GM21717 (cell line): ENCODE measurements at regions not wholly inside any gene's neighbourhood (a gene's known extent, or its start where the extent isn't known, plus 50 kb on each side); places are given as distances from the start of the nearest gene placed in this dataset.

ENCODE experiments used
- ATAC-seq: cut with Tn5 transposase; IDR thresholded peaks from one replicate; pipeline ENCODE4 v1.9.1; 2021; ENCODE audit warnings: mild to moderate bottlenecking, moderate library complexity; ENCODE audit not compliant: unreplicated experiment

DNA sequence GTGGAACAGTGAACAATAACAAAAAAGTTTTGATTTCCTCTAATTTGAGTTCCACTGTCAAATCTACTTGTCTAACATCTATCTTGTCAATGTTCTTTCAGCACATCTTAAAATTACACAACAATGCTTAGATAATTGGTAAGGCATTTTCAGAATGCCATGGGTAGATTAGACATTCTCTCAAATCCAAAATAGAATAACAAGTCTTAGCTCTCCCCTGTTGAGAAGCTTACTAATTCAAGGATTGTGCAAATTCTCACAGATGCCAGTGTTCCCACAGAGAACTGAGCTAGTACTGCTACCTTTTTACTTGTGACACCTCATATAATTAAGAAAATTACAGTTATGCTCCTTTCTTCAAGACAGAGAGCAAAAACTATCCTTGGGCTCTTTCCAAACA, 2442.0 kb downstream of the PCDH7 start:
- no peak for ATAC-seq

DNA sequence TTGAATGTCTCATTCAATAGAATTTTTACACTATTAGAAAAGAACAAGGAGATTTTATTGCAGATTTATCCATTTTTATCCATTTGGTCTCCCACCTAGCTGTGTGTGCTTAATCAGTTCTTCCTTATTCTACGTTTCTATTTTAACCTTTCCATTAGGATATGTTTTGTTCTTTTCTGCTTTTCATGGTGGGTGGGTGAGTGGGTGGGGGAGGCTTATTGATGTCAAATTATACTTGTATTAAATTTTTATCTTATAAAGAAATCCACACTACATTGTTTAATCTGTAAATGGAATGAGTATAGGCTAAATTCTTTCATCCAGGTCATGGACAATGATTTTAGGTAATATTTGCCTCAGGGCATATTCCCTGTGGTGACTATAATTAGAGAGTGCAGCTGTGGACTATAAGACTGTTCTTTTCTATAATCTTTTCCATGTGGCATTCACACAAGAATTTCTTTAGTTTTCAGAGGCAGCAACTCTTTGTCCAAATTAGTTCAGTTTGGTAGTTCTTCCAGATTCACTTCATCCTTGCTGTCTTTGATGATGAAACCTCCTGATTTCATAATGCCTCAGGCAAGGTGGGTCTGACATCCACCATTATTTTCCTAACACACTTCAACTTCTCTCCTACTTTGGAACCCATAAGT, 2451.8 kb downstream of the PCDH7 start:
- ATAC-seq, result no peak

DNA sequence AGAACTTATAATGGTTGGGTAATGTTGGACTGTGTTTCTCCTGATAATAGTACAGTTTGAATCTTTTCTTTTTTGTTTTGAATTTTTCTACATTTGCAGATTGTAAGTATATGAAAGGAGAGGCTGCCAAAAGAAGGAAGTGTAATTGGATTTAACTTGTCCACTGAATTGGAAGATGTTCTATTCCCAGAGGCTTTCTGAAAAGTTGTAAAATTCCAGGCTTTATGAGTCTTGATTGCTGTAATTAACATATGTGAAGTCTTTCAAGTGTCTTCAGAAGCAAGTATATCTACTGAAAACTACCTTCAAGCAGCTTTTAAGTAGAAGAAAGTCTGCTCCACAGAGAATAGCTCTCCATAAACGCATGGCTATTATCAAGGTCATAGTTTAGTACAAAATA, 2456.4 kb downstream of the PCDH7 start:
- no peak for ATAC-seq

DNA sequence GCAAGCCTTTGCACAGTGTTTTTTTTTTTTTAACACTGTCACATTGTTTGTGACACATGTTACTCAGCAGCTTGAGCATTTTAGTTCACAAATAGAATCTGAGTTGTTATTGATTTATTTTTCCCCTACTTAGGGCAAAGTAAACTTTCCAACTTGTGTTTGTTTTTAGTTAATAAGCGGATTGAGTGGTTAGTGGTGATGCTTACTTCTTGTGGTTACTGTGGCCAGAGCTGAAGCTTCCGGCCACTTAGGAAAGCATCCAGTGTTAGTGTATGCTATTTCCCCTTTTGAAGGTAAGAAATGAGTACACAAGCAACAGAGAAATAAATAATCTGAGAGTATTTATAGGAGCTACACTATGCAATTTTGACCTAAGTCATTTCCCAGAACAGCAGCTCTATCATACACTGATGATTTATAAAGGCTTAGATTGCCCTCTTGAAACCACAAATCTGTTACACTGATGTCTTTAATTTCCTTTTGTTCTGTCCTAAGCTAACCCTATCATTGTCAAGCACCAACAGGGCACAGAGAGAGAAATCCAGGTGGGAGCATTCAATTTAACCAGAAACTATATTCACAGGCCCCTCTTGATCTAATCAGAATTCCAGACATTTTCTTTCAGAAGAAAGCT, 2464.6 kb downstream of the PCDH7 start:
- ATAC-seq, result peak; percentile 85

DNA sequence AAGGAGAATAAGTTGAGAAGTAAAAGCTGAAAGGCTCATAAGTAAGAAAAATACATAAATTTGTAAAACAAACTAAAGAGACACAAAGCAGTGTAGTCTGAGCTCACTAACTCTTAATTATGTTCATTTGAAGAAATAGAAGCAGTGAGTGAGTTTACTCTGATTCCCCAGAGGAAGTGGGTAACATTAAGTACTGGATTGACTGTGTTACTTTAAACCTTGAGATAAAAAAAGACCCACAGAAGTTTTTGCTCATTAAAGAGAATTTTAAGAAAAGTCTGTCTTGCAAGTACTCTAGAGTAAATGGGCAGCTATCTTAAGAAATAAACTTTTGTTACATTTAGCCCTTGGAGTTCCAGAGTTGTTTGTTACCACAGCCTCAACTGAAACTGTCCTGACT, 2466.9 kb downstream of the PCDH7 start:
- ATAC-seq, result peak; percentile 57

DNA sequence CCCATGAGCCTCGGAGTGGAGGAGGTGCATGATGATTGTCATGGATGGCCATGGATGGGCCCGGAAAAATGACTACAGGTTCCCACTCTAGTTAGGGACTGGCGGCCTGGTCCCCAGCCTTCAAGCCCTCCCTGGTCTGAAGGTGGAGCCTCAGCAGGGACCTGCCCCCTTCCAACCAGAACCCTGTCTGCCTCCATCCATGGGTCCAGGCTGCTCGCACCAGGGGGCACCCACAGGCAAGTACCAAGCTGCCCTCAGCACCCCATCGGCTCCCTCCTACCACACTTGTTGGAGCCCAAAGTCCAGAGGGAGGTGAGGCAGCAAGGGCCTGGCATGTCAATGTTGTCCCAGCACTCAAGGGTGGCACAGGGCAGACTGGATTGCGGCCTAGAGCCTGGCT, 2468.6 kb downstream of the PCDH7 start:
- no peak for ATAC-seq

DNA sequence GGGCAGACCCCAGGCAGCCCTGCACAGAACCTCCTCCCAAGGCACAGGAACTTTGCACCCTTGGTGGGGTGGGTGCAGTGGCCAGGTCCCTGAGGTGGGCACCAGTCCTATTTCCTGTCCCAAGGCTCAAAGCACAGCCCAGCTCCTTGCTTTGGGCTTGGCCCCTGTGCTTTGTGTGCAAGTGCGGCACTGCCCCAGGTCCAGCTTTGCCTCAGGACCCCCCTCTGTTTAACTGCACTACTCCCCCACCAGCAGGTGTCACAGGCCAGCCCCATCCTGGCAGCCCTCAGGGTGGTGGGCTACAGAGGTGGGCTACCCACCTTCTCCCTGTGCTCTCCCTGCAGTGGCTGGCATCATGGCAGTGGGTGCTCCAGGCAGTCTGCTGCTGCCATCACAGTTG, 2469.0 kb downstream of the PCDH7 start:
- ATAC-seq, result no peak

DNA sequence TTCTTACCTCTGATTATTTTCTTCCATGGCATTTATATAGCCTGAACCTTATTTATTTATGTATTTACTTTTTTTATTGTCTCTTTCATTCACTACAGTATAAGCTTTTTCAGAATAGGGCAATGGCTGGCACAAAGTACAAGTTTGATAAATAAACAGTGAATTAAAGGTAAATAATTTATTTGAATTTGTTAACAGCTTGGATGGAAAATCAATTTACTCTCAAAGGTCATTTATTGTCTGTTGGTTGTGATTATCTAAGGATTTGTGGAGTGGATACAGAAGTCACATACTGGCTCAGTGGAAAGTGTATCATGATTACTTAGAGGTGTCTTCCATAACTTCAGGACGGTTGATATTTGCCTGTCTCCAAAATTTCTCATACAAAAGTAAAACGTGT, 2472.9 kb downstream of the PCDH7 start:
- ATAC-seq, result no peak

DNA sequence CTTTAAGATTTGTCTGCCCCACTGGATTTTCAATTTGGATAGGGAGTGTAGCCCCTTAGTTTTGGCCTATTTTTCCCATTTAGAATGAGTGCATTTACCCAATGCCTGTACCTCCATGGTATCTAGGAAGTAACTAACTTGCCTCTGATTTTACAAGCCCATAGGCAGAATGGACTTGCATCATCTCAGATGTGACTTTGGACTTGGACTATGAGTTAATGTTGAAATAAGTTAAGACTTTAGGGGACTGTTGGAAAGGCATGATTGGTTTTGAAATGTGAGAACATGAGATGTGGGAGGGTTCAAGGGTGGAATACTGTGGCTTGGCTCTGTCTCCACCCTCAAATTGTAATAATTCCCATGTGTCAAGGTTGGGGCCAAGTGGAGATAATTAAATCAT, 2480.2 kb downstream of the PCDH7 start:
- ATAC-seq, result no peak

DNA sequence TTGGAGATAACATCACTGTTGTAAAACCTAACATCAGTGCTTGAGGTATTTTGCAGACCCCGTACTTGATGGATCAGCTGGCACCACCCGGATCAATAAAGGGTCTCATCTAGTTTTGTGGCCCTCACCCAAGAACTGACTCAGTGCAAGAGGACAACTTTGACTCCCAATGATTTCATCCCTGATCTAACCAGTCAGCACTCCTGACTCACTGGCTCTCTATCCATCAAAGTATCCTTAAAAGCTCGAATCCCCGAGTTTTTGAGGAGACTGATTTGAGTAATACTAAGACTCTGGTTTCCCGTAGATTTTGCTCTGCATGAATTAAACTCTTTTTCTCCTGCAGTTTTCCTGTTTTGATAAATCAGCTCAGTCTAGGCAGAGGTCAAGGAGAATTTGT, 2498.1 kb downstream of the PCDH7 start:
- no peak for ATAC-seq

DNA sequence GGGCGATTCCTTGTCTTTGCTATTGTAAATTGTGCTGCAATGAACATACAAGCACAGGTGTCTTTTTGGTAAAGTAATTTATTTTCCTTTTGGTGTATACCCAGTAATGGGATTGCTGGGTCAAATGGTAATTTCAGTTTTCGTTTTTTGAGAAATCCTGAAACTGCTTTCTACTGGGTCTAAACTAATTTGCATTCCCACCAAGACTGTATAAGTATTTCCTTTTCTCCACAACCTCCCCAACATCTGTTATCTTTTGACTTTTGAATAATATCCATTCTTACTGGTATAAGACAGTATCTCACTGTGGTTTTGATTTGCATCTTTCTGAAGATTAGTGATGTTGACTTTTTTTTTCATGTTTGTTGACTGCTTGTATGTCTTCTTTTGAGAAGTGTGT, 2506.0 kb downstream of the PCDH7 start:
- peak; percentile 77 for ATAC-seq

DNA sequence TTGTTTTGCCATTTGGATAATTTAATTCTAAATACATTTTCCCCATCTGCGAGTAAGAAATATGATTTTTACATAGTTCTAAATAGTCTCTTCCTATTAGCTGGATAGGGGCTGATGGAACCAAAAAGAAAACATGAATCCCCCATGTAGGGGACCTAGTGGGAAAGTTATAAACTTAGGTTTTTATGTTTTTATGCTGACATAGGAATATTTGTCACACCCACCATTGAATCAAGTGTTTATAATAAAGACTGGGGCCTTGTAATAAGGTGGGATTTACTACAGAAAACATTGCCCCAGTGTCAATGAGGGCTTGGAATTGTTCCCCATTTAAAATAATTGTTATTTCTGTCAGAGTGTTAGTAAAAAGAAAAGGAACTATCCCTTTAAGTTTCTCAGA, 2506.6 kb downstream of the PCDH7 start:
- ATAC-seq, result no peak

DNA sequence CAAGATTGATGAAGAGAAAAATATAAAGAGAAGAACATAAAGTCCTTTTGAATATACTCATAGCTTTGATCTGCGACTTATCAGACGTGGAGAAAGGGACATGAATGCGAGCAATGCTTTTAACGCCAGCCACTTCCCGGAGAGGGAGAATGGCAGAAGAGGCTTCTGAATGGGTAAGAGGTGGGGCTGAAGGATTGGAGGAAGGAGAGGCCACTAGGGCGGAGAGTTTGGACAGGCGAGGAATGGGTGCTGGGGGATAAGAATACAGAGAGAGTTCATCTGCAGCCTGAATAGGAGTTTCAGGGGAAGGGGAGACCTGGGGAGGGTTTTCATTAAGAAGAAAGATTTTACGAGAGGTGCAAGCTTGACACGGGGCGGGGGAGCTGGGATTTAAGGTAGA, 2534.9 kb downstream of the PCDH7 start:
- no peak for ATAC-seq

DNA sequence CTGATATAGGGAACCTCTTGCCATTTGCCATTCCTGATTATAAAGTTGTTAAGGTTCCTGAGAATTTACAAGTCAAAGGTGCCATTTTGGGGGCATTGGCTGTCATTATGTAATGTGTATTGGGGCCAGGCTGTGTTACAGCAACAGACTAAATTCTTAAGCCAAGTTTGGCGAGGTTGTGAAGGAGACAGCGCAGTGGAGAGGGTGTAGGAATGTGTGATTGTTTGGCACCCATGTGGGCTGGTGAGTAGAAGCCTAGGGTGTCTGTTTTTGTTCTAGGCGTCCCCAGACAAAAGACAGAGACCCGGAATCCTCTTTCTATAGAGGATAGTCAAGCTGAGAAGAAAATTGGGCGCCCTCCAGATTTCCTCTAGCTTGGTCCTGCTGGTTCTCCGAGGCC, 2535.3 kb downstream of the PCDH7 start:
- ATAC-seq, result no peak

DNA sequence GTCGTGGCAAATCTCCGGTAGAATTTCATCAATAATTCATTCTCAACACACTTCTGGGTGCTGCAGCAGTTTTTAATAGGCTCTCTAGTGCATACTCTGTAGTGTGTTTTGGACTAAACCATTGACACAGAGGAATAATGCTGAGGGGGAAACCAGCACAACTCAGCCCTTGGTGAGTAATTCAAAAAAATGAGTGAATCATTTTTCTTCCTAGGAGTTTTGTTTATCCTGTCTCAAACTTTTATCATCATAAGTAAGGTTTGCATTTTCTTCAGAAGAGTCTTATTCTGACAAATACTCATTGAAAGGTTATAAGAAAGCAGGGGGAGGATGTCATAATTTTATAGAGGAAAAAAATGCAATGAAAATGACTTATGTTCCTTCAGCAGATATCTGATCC, 2542.7 kb downstream of the PCDH7 start:
- no peak for ATAC-seq

DNA sequence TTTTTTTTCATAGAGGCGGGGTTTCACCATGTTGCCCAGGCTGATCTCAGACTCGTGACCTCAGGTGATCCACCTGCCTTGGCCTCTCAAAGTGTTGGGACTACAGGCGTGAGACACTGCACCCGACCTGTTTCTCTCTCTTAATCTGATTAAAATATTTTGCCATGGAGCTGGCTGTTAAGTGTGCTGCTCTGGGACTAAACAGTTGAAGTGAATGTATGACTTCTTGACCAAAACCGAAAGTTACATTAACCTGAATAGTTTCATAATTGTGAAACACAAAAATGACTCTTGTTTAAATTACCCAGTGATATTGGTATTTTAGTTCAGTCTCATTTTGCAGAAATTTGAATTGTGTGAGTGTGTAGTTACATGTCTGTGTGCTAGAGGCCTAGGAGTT, 2548.6 kb downstream of the PCDH7 start:
- no peak for ATAC-seq

DNA sequence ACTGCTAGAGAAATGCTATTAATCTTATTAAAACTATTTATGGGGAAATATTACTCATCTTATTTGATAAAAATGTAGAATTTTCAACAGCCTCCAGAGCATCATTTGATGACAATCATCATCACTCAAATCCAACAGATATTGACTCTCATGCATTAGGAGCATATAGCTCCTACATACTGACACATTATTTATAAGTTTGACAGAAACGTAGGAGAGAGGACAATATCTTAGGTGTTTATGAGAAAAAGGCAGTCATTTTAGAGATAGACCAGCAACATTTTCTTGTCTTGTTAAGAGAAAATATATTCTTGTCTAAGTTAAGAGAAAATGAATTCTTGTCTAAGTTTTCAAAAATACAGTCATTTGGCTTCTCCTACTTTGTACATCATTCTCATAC, 2550.2 kb downstream of the PCDH7 start:
- ATAC-seq, result no peak

DNA sequence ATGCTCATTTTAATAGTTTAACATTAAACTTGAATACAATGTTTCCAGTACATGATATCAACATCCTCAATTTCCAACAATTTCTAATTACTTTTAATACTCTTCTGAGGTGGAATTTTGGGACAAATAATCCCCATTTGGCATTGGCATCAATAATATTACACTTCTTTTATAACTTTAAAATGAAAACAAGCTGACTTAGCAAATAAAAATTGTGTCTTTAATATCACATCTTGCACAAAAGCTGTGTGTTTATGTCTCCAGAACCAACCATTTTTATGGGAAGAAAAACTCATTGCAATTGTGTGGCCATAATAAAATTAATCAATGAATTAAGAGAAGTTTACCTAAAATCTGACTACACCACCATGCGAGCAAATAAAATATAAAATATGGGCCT, 2552.6 kb downstream of the PCDH7 start:
- ATAC-seq, result no peak

DNA sequence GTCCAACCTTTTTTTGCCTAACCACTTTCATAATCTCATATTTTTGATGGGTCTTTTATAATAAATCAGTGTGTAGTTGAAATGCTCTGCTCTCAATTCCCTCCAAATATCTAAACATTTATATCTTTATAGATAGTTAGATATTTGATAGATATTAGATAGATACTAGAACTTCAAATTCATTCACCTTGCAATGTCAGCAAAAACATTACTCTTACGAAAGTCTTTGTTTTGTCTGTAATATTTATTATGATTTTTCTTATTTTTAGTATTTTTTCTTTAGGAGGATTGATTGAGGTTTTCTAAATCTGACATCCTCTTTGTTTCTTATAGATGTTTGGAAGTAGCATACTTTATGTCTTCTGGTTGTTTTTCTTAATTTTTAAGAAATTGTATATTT, 2563.6 kb downstream of the PCDH7 start:
- no peak for ATAC-seq

DNA sequence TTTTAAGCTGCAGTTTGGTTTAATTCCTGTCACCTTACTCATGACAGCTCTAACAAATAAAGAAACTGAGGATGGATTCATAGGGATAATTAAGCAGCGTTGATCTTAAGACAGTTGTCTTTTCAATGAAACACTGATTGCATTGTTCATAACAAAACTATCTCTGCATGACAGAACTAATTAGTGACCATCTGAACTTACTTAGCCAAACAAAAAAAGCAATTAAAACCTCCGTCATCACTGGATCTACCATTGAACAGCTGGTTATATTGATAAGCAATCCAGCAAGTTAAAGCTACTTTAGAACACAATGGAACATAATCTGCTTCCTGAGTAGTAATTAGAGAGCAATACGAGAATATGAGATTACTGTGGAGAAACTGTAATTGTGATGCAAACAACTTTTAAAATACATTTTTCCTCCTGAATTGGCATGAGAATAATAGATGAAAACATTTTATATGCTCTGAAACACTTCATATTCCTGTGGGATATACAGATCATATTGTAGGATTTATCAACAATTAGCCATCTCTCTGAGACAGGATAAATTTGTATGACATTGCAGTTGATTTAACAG, 2576.8 kb downstream of the PCDH7 start:
- ATAC-seq, result no peak

DNA sequence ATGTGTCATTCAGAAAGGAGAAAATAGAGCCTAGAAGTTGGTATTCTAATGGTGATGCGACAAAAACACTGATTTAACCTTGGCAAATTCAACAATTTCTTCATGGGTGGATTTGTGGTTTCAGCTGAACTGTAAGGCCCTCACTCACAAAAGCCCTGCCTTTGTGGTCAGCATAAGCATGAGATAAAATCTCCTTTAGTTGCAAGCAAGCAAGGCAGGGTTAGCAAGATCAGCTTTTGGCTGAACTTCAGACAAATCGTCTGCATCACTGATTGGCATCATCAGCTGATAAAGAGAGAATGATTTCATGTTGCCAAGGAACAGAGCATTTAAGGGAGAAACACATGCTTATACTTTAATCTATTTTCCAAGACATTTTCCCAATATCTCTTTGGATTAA, 2582.2 kb downstream of the PCDH7 start:
- ATAC-seq, result no peak

DNA sequence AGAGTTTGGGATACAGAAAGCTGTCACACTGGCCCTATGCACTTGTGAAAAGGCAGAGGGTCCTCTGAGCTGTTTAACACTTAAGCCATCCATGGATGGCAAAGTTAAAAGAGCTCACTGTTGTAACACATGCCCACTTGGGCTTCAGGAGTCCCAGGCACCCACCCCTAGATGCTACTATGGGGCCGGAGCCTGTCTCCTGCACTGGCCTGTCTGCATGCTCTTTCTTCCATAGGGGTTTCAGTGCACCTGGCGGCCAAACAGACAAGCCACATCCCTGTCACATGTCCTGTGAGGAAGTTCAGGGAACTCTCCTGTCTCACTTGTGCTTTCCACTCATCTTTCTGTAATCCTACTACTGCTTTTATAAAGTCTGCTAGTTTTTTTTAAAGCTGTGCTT, 2586.0 kb downstream of the PCDH7 start:
- ATAC-seq, result no peak

DNA sequence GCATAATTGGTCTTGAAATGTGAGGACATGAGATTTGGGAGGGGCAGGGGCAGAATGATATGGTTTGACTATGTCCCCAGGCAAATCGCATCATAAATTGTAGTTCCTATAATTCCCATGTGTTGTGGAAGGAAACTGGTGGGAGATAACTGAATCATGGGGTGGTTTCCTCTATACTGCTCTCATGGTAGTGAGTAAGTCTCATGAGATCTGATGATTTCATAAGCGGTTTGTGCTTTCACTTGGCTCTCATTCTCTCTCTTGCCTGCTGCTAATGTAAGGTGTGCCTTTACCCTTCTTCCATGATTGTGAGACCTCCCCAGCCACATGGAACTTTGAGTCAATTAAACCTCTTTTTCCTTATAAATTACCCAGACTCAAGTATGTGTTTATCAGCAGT, 2595.9 kb downstream of the PCDH7 start:
- ATAC-seq, result no peak
